ENCODE measurements at regions not wholly inside any gene's neighbourhood (a gene's known extent, or its start where the extent isn't known, plus 50 kb on each side); places are given as distances from the start of the nearest gene placed in this dataset.

GRCh38 chr6:44512868-44513741, 125.6 kb downstream of the CDC5L start:
- H3K4me3 ChIP-seq (ENCODE audit: low read depth, low read length) = no peak overlapping the region
- TF ChIP-seq CTCF (IDR thresholded peaks at IDR 0.05; ENCODE audit: borderline replicate concordance, insufficient read depth, low read depth, low read length) = no peak

- no peak overlapping the region for H3K4me3 ChIP-seq (ENCODE audit: low read depth, low read length)
- TF ChIP-seq CTCF (IDR thresholded peaks at IDR 0.05; ENCODE audit: borderline replicate concordance, insufficient read depth, low read depth, low read length) = no peak
These were observed 126.6 kb downstream of the CDC5L start for GRCh38 chr6:44514085-44514484.

GRCh38 chr6:44514576-44515193, 127.2 kb downstream of the CDC5L start:
- no peak overlapping the region for H3K4me3 ChIP-seq (ENCODE audit: low read depth, low read length)
- no peak for TF ChIP-seq CTCF (IDR thresholded peaks at IDR 0.05; ENCODE audit: borderline replicate concordance, insufficient read depth, low read depth, low read length)

- H3K4me3 ChIP-seq (ENCODE audit: low read depth, low read length) = no peak overlapping the region
- TF ChIP-seq CTCF (IDR thresholded peaks at IDR 0.05; ENCODE audit: borderline replicate concordance, insufficient read depth, low read depth, low read length) = no peak
These were observed 135.4 kb downstream of the CDC5L start for GRCh38 chr6:44522871-44523270.

GRCh38 chr6:44524476-44525227, 137.1 kb downstream of the CDC5L start:
- TF ChIP-seq CTCF (IDR thresholded peaks at IDR 0.05; ENCODE audit: borderline replicate concordance, insufficient read depth, low read depth, low read length) = no peak
- H3K4me3 ChIP-seq (ENCODE audit: low read depth, low read length) = no peak overlapping the region

- H3K4me3 ChIP-seq (ENCODE audit: low read depth, low read length) = no peak overlapping the region
- no peak for TF ChIP-seq CTCF (IDR thresholded peaks at IDR 0.05; ENCODE audit: borderline replicate concordance, insufficient read depth, low read depth, low read length)
These were observed 138.3 kb downstream of the CDC5L start for GRCh38 chr6:44525761-44526351.
